Astrocyte (in vitro differentiated cells and primary cell): ENCODE measurements at regions not wholly inside any gene's neighbourhood (a gene's known extent, or its start where the extent isn't known, plus 50 kb on each side); places are given as distances from the start of the nearest gene placed in this dataset.

Source experiments
- DNase-seq: peaks from one replicate; pipeline ENCODE4 v3.0.0-alpha.2; 2010; ENCODE audit warnings: low read depth
- FAIRE-seq: peaks from 2 replicates; lab custom pipeline; 2011; peaks lifted over from hg19 to GRCh38; lab: Jason Lieb, UNC
- H2AFZ ChIP-seq: 2 replicates; pipeline ENCODE4 v1.6.0; 2012; ENCODE audit warnings: low read depth, low read length, inconsistent platforms
- H3K27ac ChIP-seq: 2 replicates; pipeline ENCODE4 v1.5.1; 2011; ENCODE audit warnings: low read depth, low read length, inconsistent platforms
- H3K27me3 ChIP-seq: 2 replicates; pipeline ENCODE4 v1.6.0; 2011; ENCODE audit warnings: low read length, inconsistent platforms; ENCODE audit not compliant: insufficient read depth
- H3K36me3 ChIP-seq: 2 replicates; pipeline ENCODE4 v1.5.1; 2011; ENCODE audit warnings: low read length, inconsistent platforms; ENCODE audit not compliant: insufficient read depth
- H3K4me1 ChIP-seq: 2 replicates; pipeline ENCODE4 v1.5.1; 2011; ENCODE audit warnings: low read length, inconsistent platforms; ENCODE audit not compliant: insufficient read depth
- H3K4me2 ChIP-seq: 2 replicates; pipeline ENCODE4 v1.6.0; 2012; ENCODE audit warnings: low read length, inconsistent platforms
- H3K4me3 ChIP-seq: 2 replicates; pipeline ENCODE4 v1.5.1; 2011; ENCODE audit warnings: low read depth, mild to moderate bottlenecking, low read length, inconsistent platforms; ENCODE audit not compliant: insufficient read depth
- H3K79me2 ChIP-seq: 2 replicates; pipeline ENCODE4 v1.6.0; 2012; ENCODE audit warnings: mild to moderate bottlenecking, low read length, inconsistent platforms; ENCODE audit not compliant: insufficient read depth
- H3K9ac ChIP-seq: 2 replicates; pipeline ENCODE4 v1.6.0; 2012; ENCODE audit warnings: mild to moderate bottlenecking, low read length, inconsistent platforms
- H3K9me3 ChIP-seq: 2 replicates; pipeline ENCODE4 v1.5.1; 2012; ENCODE audit warnings: low read depth, mild to moderate bottlenecking, low read length, inconsistent platforms; ENCODE audit not compliant: insufficient read depth
- H4K20me1 ChIP-seq: 2 replicates; pipeline ENCODE4 v1.6.0; 2012; ENCODE audit warnings: low read length, inconsistent platforms; ENCODE audit not compliant: insufficient read depth
- H3K27ac Mint-ChIP-seq: one replicate; pipeline ENCODE4 v1.8.0; 2021; ENCODE audit warnings: mild to moderate bottlenecking, mixed read lengths; ENCODE audit not compliant: unreplicated experiment
- H3K27me3 Mint-ChIP-seq: one replicate; pipeline ENCODE4 v1.8.0; 2021; ENCODE audit warnings: low read depth, mixed read lengths; ENCODE audit not compliant: unreplicated experiment
- H3K36me3 Mint-ChIP-seq: one replicate; pipeline ENCODE4 v1.8.0; 2021; ENCODE audit warnings: low read depth, mixed read lengths; ENCODE audit not compliant: unreplicated experiment
- H3K4me1 Mint-ChIP-seq: one replicate; pipeline ENCODE4 v1.8.0; 2021; ENCODE audit warnings: low read depth, mixed read lengths; ENCODE audit not compliant: unreplicated experiment
- H3K4me3 Mint-ChIP-seq: one replicate; pipeline ENCODE4 v1.8.0; 2021; ENCODE audit warnings: mild to moderate bottlenecking, moderate library complexity, mixed read lengths; ENCODE audit not compliant: unreplicated experiment
- H3K9me3 Mint-ChIP-seq: one replicate; pipeline ENCODE4 v1.8.0; 2021; ENCODE audit warnings: mild to moderate bottlenecking, mixed read lengths; ENCODE audit not compliant: unreplicated experiment
- EZH2 ChIP-seq: IDR thresholded peaks from 2 replicates; pipeline ENCODE4 v1.6.1; 2012; ENCODE audit warnings: mild to moderate bottlenecking, low read length, inconsistent platforms; ENCODE audit not compliant: insufficient read depth
- TF ChIP-seq, protein P1 (sequence below): IDR thresholded peaks from 2 replicates; pipeline ENCODE4 v1.5.1; 2011; ENCODE audit warnings: low read depth, mild to moderate bottlenecking, inconsistent platforms, low read length, moderate library complexity; ENCODE audit not compliant: insufficient read depth

DNA sequence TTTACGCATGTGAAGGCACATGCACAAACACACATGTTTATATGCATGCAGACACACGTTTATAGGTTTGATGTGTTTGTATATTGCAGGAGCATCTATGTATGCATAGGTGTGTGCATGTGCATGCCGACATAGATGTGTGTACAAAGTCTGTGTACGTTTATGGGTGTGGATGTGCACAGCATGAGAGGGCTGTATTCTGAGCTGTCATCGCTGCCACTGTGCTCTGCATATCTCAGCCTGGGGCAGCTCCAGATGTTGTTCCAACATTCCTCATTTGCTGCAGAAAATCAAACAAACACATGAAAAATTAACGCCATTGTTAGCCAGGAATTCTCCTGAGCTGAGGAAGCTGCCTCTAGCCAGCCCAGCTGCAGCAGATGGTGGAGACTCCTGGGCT lies 132.3 kb upstream of the CSF3R start:
- Mint-ChIP-seq H3K9me3 (peaks cover under 1% of the 10 kb centered on the region), H3K4me1 (no peaks in the 10 kb centered on the region), H3K27me3 (peaks cover 14% of the 10 kb centered on the region), H3K27ac (no peak overlapping the region), H3K4me3 (no peak overlapping the region), H3K36me3 (no peaks in the 10 kb centered on the region)
- no peak for FAIRE-seq
- H3K27ac ChIP-seq: no peak overlapping the region
- no peak overlapping the region for H2AFZ ChIP-seq
- H3K4me3 ChIP-seq: no peak overlapping the region
- no peaks in the 10 kb centered on the region for H4K20me1 ChIP-seq
- H3K27me3 ChIP-seq: no peaks in the 10 kb centered on the region
- no peaks in the 10 kb centered on the region for H3K36me3 ChIP-seq
- TF ChIP-seq, protein P1, sequence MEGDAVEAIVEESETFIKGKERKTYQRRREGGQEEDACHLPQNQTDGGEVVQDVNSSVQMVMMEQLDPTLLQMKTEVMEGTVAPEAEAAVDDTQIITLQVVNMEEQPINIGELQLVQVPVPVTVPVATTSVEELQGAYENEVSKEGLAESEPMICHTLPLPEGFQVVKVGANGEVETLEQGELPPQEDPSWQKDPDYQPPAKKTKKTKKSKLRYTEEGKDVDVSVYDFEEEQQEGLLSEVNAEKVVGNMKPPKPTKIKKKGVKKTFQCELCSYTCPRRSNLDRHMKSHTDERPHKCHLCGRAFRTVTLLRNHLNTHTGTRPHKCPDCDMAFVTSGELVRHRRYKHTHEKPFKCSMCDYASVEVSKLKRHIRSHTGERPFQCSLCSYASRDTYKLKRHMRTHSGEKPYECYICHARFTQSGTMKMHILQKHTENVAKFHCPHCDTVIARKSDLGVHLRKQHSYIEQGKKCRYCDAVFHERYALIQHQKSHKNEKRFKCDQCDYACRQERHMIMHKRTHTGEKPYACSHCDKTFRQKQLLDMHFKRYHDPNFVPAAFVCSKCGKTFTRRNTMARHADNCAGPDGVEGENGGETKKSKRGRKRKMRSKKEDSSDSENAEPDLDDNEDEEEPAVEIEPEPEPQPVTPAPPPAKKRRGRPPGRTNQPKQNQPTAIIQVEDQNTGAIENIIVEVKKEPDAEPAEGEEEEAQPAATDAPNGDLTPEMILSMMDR: no peak
- no peak for TF ChIP-seq EZH2
- no peak overlapping the region for H3K4me2 ChIP-seq
- DNase-seq: no peak
- H3K9ac ChIP-seq: no peak overlapping the region
- no peaks in the 10 kb centered on the region for H3K4me1 ChIP-seq
- H3K79me2 ChIP-seq: no peaks in the 10 kb centered on the region
- no peaks in the 10 kb centered on the region for H3K9me3 ChIP-seq

DNA sequence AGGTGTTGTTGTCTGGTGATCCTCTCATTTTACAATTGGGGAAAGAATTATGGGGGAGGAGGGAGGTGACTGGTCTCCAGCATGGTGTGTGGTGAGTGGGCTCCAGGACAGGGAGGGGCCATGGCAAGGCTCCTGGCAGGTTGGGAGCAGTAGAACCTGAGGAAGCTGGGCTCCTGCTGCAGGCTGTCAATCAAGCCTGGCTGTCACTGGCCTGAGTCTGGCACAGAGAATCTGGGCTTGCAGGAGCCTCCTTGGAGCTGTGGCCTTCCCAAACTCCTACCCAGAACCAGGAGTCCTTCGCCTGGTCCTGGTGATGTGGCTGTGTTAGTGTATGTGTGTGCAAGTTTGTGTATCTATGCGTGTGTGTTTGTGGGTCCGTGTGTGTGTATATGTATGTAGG lies 131.9 kb upstream of the CSF3R start:
- no peaks in the 10 kb centered on the region for H3K9me3 Mint-ChIP-seq
- no peaks in the 10 kb centered on the region for H3K36me3 Mint-ChIP-seq
- no peak overlapping the region for H3K4me3 Mint-ChIP-seq
- Histone ChIP-seq H3K9ac (no peak overlapping the region), H3K27ac (no peak overlapping the region), H2AFZ (no peak overlapping the region), H3K4me2 (no peak overlapping the region), H3K36me3 (no peaks in the 10 kb centered on the region), H3K79me2 (no peaks in the 10 kb centered on the region), H3K4me1 (no peaks in the 10 kb centered on the region), H4K20me1 (no peaks in the 10 kb centered on the region), H3K27me3 (no peaks in the 10 kb centered on the region), H3K4me3 (no peak overlapping the region), H3K9me3 (no peaks in the 10 kb centered on the region)
- no peak overlapping the region for H3K27ac Mint-ChIP-seq
- FAIRE-seq: no peak
- TF ChIP-seq EZH2: no peak
- TF ChIP-seq, protein P1: no peak
- peaks cover 11% of the 10 kb centered on the region for H3K27me3 Mint-ChIP-seq
- no peaks in the 10 kb centered on the region for H3K4me1 Mint-ChIP-seq
- no peak for DNase-seq

DNA sequence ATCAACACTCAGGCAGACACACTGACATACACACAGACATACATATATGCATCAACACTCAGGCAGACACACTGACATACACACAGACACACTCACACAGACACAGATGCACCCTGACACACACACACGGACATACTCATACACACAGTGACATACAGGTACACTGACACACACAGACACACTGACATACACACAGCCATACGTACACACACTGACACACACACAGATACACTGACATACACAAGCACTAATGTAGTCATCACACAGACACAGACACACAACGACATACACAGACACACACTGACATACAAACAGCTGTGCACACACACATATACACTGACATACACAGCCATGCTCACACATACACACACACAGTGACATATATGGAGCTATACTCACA lies 131.0 kb upstream of the CSF3R start:
- Histone ChIP-seq H3K4me3 (no peak overlapping the region), H3K36me3 (no peaks in the 10 kb centered on the region), H3K27ac (no peak overlapping the region), H3K79me2 (no peaks in the 10 kb centered on the region), H3K27me3 (no peaks in the 10 kb centered on the region), H4K20me1 (no peaks in the 10 kb centered on the region), H3K9me3 (no peaks in the 10 kb centered on the region), H3K4me1 (no peaks in the 10 kb centered on the region), H3K9ac (no peak overlapping the region), H2AFZ (no peak overlapping the region), H3K4me2 (no peak overlapping the region)
- Mint-ChIP-seq H3K36me3 (no peaks in the 10 kb centered on the region), H3K27me3 (peaks cover 11% of the 10 kb centered on the region), H3K27ac (no peak overlapping the region), H3K4me1 (no peaks in the 10 kb centered on the region), H3K4me3 (no peak overlapping the region), H3K9me3 (no peaks in the 10 kb centered on the region)
- DNase-seq (no peak), FAIRE-seq (no peak)
- TF ChIP-seq, protein P1: no peak
- no peak for TF ChIP-seq EZH2
